ENCODE measurements at regions not wholly inside any gene's neighbourhood (a gene's known extent, or its start where the extent isn't known, plus 50 kb on each side); places are given as distances from the start of the nearest gene placed in this dataset.

- no peak for TF ChIP-seq CTCF (IDR thresholded peaks at IDR 0.05; ENCODE audit: borderline replicate concordance, insufficient read depth, low read depth, low read length)
- H3K4me3 ChIP-seq (ENCODE audit: low read depth, low read length) = no peak overlapping the region
Measured at GRCh38 chr4:126957987-126958386, 674.8 kb upstream of the INTU start.

- H3K4me3 ChIP-seq (ENCODE audit: low read depth, low read length) = no peak overlapping the region
- no peak for TF ChIP-seq CTCF (IDR thresholded peaks at IDR 0.05; ENCODE audit: borderline replicate concordance, insufficient read depth, low read depth, low read length)
Measured at GRCh38 chr4:126958482-126958881, 674.3 kb upstream of the INTU start.

- TF ChIP-seq CTCF (IDR thresholded peaks at IDR 0.05; ENCODE audit: borderline replicate concordance, insufficient read depth, low read depth, low read length) = no peak
- H3K4me3 ChIP-seq (ENCODE audit: low read depth, low read length) = no peak overlapping the region
Measured at GRCh38 chr4:126959056-126959745, 673.6 kb upstream of the INTU start.

- TF ChIP-seq CTCF (IDR thresholded peaks at IDR 0.05; ENCODE audit: borderline replicate concordance, insufficient read depth, low read depth, low read length) = no peak
- no peak overlapping the region for H3K4me3 ChIP-seq (ENCODE audit: low read depth, low read length)
Measured at GRCh38 chr4:126960760-126961159, 672.0 kb upstream of the INTU start.

GRCh38 chr4:126961661-126962060 lies 671.1 kb upstream of the INTU start:
- no peak for TF ChIP-seq CTCF (IDR thresholded peaks at IDR 0.05; ENCODE audit: borderline replicate concordance, insufficient read depth, low read depth, low read length)

GRCh38 chr4:126965877-126966276 lies 666.9 kb upstream of the INTU start:
- no peak for TF ChIP-seq CTCF (IDR thresholded peaks at IDR 0.05; ENCODE audit: borderline replicate concordance, insufficient read depth, low read depth, low read length)
- no peak overlapping the region for H3K4me3 ChIP-seq (ENCODE audit: low read depth, low read length)

More at GRCh38 chr4:126961661-126962060, 671.1 kb upstream of the INTU start:
- no peak overlapping the region for H3K4me3 ChIP-seq (ENCODE audit: low read depth, low read length)

Data from GM12875 (cell line).